SK-N-DZ (cell line): ENCODE measurements at regions not wholly inside any gene's neighbourhood (a gene's known extent, or its start where the extent isn't known, plus 50 kb on each side); places are given as distances from the start of the nearest gene placed in this dataset.
"Not testable (repeated sequence)": the region's sequence is repeated elsewhere in the genome, so short reads cannot be mapped to it uniquely, and the experiment has no call there.

Experiments used
- DNase-seq: peaks from one replicate; pipeline ENCODE4 v3.0.0-alpha.2; 2015; ENCODE audit warnings: low spot score

DNA sequence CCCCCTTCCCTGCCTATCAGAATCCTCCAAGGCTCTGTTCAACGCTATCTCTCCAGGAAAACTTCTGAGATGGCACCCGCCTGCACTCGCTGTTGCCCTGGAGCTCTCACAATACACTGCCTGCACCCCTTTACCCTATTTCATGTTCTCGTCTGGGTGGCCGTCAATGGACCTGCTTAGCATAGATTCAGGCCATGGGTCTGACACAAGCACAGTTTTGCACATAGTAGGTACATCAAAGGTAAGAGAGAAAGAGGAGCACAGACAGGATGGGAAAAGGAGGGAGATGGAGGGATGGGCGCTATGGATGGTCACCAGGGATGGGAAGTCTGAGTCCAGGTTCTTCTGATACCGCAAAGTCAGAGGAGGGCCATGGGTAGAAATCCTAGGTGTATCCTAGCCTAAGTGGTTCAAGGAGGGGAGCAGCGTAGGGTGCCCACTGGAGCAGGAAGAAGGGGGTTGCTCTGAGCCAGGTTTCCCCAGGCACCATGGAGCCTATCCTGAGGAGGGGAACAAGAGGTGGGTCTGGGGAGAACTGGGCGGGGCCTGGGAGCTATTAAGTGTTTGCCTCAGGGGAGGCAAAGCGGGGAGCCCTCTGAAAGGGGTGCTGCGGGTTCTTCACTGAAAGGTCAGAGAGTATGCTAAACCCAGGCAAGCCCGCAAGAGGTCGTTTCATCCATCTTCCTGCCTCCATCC is 89.3 kb downstream of the MRPL14 start:
- no peak for DNase-seq

DNA sequence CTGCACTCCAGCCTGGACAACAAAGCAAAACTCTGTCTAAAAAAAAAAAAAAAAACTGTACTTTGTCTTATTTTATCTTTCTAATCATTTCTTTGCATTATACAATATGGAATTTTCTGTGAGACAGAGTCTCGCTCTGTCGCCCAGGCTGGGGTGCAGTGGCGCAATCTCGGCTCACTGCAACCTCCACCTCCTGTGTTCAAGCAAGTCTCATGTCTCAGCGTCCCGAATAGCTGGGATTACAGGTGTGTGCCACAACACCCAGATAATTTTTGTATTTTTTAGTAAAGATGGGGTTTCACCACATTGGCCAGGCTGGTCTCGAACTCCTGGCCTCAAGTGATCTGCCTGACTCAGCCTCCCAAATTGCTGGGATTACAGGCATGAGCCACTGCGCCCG is 90.0 kb downstream of the MRPL14 start:
- DNase-seq = not testable (repeated sequence)

DNA sequence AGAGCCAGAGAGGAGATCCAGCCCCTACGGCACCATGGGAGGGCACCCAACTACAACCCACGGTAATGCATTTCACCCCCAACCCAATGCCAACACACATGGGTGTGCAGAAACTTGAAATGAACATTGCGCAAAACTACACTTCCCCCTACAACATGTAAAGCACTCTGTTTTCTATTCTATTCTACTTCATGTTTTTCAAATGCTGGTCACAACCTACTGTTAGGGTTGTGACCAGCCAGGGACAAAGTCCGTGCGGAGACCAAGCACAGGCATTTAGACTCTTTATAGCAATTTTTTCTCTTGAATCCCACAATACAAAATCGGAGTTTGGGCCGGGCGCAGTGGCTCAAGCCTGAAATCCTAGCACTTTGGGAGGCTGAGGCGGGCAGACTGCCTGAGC is 90.6 kb downstream of the MRPL14 start:
- DNase-seq = no peak

DNA sequence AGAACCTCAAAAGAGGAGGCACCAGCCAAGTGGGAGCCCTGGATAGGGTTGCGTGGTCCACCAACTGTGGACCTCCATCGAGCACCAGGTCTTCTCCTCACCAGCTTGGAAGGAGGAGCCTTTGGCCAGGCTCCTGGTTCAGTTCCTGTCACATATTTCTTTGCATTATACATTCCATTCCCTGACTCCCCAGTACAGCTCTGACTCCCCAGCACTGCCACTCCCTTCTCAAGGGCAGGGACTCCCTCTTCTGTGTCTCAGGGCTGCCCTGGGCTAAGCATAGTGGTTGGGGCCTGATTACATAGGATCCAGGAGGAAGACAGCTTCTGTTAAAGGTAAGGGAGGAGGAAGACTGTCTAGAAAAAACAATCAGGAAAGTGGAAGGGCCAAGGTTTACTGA is 91.1 kb downstream of the MRPL14 start:
- no peak for DNase-seq

DNA sequence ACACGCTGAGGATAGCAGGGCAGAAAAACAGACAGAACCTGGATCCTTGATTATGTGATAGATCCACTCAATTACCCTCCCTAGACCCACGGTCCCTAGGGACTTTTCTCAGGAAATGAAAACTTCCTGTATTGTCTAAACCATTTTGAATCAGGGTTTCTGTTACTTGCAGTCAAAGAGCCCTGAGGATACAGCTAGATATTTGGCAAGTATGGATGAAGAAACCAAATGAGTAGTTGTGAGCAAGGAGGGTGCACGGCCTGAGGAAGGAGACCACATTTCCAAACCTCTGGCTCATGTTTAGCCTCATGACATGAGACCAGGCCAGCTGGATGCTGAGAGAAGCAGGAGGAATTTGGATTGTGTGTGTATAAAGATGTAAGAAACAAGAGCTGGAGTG is 91.6 kb downstream of the MRPL14 start:
- DNase-seq = no peak

DNA sequence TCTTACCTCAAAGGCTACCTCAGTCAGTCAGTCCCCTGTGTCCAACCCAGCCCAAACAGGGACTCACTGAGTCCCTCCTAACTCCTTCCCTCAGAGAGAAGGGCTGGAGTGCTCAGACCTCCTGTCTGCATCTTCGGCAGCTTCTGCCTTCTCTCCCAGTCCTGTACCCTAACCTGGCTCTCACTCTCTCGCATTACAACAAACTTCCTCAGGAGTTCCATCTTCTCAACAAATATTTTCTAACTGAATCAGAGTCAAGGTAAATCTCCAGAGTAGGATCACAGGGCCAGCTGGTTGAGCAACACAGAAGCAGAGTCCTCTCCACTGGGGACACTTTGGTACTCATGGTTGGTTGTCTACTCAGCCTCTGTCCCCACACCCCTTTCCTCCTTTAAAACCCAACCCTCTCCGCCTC is 92.3 kb downstream of the MRPL14 start:
- DNase-seq = no peak

DNA sequence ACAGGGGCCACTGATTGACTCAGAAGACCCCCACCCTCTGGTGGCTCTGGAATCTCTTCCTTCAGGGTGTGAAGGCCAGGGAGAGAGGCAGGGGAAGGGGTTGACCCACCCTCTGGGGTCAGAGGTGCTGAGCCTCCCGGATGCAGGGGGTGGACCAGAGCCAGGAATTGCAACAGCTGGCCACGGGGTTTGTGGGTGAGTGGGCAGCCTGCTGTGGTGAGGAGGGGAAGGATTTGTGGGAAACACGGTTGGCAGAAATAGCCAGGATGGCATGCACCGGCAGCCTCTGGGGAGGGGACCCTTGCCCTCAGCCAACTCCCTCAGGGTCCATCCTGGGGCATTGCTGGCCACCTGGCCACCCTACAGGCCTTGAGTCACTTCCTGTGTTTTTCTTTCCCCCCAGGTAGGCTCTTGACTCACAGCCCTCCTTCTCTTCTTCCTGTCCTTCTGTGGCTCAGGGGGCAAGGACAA is 92.8 kb downstream of the MRPL14 start:
- DNase-seq = no peak

DNA sequence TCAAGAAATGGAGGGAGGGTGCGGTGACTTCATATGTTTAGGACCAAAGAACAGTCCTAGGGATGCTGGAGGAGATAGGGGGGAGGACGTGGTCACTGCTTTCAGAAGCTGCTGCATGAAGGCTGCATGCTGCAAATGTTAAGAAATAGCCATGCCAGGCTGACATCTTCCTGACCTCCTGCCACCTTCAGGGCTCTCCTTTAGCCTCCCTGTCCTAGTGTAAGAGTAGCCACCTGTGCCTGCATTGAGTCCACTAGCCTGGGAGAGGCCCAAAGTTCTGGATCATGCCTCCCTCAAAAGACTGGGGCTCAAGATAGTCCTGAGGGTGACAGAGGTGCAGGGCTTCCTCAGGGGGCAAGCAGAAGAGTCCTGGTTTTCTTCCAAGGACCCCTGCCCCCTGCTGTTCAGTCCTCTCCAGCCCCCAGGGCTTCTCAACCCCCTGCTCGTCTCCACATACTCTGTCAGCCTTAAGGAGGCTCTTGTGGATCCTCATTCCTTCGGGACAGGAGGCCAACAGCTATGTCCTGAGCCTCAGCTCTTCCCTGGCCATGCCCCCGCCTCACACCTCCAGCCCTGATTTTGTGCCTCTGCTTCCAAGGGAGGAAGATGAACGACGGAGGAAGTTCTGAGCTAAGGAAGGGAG is 96.3 kb downstream of the MRPL14 start:
- DNase-seq = no peak

DNA sequence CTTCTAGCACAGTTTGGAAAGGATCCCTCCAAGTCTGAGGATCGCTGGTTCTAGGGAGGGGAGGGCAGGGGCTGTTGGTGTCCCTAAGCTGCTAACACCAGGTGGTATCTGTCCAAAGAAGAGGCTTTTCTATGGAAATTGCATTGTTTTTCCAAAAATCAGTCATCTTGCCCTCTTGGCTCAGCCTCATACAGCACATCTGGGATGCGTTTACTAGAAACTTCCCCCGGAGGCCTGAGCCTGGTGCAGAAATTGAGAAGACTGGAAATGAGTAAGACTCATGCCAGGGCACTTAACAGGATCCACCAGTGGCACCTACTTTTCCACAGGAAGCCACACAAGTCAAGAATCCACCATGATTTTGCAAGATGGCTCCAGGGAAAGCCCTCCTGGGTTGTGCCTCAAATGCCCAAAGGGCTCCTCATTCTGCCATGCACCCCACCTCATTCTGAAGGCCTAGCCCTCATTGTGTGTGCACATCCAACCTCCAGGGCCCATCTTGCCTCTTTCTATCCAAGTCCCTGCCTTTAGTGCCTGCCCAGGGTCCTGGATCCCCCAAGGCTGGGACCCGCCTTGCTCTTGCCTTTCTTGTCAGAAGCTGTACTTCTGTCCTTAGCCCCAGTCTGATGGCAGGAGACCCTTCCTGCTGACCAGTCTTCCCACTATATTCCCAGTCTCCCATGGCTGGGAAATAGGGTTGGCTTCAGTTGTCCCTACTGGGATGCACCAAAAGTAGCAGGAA is 97.6 kb downstream of the MRPL14 start:
- DNase-seq = no peak

DNA sequence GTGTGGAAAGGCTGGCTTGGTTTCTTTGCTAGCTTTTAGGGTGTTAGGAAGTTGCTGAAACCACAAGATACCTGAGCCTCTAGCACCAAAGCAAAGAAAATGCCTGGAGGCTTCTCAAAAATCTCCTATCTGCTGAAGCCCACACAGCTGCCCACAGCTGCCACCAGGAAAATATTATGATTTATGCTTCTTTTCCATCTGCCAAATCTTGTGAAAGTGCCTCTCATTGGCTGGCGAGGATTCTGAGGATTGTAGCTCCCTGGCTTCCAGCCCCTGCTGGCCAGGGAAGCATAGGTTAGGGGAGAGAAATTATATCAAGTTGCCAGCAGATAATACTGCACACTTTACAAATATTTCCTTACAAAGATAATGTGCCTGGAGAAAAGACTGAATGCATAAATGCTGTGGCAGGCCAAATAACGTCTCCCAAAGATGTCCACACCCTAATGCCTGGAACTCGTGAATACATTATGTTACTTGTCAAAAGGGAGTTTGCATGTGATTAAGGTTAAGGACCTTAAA is 98.4 kb downstream of the MRPL14 start:
- no peak for DNase-seq

DNA sequence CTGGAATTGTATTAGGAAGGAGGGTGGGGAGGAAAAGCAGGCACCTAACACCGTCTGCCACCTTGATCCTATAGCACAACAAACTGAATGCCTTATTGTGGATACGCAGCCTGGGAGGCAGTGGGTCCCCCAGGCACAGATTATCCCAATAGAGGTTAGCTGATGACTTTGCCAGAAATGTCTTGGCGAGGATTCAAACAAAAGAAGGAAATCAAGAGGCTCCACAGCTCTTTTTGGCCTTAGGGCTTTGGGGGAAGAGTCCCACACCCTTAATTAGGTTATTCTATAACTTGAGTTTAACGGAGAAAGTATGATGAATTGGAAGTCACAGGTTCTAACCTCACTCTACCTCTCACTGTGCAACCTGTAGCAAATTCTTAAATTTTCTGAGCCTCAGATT is 102.0 kb downstream of the MRPL14 start:
- DNase-seq = no peak

DNA sequence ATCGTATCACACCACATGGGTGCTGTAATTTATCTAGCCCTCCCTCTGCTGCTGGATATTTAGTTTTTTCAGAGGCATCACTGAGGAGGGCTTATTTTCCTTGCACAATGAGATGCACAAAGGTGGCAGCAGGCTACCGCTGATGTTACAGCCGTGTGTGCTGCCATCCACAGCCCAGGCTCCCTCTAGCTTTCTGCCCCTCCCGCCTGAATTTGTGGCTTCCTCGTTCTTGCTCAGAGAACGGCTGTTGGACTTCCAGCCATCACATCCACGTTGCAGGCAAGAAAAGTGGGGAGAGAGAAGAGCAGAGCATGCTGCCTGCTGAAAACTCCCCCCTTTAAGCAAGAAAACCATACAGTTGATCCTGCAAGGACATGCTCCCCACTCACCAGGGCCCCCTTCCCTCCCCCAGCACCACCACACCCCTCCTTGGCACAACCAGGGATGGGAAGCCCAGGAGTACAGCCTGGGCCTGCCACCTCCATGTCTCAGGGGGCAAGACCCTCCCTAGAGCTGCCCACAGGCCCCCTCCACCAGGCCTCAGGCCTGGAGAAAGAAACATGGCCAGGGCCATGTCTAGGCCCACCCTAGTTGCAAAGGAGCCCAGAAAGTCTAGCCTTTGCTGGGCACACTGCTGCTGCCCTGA is 102.6 kb downstream of the MRPL14 start:
- no peak for DNase-seq

DNA sequence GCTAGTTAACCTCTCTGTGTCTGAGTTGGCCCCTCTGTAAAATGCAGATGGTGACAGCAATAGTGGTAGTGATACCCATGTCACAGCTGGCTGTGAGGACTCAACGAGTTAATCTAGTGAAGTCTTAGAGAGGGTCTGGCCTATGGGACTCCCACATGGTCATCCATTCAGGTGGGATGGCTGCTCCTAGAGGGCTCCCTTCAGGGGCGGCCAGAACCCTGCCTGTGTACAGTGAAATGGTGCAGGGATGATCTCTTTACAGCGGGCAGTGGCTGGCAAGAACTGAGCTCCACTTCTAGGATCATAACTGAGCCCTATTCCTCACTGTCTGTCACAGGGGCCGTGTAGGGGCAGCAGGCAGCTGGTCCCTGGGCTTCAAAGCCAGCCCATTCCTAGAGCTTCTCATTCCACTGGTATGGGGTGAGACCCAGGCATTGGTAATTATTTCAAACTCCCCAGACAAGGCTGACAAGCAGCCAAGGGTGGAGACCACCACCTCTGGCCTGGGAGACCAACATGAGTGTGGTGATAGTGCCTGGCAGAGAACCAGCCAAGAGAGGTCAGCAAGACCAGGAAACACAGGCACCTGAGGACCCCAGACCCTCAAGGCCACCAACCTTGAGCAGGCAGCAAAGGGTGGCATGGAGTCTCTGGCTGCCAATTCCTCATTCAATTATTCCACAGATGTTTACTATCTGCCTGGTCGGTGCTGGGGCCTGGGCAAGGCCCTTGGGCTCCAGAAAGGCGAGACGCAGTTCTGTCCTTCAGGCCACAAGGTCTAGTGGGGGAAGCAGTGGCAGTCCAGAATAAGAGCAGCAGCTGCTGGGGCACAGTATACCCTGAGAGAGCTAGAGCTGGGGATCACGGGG is 103.4 kb downstream of the MRPL14 start:
- no peak for DNase-seq

DNA sequence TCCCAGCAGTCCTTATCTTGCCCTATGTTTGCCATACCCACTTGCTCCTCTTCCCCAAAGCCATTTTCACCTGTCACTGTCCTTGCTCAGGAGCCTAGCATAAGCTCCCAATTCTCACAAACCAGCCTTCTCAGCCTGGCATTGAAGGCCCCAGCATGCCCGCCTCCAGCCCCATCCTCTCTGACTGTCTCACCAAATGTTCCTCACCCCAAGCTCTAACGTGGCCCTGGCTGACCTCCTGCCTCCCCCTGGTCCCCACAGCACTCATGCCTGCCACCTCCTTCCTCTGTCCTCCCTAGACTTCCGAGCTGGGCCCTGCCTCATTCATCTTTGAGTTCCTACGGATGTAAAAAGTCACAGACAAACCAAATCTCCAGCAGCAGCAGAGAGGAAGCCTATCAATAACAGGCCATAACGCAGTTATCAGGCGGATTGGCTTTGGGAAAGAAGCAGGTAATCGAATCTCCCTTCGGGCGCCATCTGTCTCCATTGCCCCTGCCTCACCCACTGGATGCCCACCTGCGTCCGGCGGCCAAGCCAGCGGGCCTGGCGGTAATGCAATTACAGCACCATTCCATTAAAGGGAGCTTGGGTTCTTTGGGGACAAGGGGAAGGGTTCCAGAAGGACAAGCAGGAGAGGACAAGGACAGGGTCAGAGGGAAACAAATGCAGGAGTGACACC is 104.4 kb downstream of the MRPL14 start:
- DNase-seq = no peak

DNA sequence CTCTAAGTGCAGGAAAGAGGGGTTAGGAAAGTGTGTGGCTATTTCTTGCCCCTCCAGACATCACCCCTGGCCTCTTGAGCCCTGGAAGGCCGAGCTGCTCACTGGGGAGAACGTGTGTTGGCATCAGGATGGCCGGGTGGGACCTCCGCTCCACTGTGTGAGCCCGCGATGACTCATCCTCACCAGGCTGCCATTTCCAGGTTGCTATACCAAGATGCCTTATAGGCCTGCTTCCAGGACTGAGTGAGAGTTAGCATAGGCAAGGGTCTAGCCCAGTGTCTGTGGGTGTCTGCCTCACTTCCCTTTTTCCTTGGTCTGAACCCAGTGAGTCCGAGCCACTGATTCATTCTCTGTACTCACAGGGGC is 105.0 kb downstream of the MRPL14 start:
- no peak for DNase-seq

DNA sequence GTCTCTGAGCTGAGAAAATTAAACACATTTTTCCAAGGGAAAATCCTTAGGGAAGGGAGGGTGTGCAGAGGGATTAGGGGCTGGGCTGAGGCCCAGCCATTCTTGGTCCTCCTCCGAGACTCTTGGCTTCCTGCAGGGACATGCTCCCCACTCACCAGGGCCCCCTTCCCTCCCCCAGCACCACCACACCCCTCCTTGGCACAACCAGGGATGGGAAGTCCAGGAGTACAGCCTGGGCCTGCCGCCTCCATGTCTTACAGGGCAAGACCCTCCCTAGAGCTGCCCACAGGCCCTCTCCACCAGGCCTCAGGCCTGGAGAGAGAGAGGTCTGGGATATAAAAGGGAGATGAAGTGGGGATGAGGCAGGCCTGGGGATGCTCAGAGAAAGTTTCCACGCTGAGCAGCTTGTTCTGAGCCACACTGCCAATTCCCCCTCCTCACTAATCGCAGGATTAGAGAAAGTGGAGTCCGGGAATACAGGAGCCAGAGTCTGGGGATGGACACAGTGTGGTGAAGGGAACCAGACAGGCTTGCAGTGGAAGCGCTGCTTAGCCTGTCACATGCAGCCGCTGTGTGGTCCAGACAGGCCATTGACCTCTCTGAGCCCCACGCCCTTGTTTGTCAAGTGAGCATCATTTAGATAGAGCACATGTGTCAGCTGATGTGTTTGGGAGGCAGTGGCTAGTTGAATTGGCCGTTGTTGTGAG is 105.5 kb downstream of the MRPL14 start:
- DNase-seq = no peak

DNA sequence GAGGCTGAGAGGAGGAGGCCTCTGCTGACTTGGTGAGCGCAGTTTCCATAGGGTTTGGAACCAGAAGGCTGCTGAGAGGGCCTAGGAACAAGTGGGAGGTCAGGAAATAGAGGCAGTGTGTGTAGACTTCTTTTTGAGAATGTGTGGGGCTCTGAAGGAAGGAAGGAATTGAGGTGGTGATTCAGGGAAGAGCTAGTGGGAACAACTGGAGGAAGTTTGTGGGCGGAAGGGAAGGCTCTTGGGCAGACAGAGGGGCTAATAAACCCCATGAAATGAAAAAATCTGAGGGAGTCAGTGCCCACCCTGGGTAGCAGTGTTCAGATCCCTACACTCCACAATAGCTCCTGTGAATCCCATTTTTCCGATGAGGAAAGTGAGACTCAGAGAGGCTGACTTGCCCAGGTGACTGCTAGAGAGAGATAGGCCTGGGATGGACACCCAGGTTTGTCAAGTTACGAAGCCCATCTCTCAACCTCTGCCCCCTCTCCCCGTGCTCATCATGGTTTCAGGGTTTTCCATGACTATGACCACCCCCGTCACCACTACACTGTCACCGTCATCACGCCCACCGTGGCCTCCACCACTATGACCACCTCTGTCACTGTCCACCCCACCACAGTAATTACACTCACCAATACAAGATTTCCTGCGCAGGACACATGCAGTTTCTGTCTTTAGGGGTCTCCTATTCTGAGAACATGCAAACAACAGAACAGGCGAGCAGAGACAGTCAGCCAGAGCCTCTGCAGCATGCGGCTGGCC is 106.4 kb downstream of the MRPL14 start:
- no peak for DNase-seq

DNA sequence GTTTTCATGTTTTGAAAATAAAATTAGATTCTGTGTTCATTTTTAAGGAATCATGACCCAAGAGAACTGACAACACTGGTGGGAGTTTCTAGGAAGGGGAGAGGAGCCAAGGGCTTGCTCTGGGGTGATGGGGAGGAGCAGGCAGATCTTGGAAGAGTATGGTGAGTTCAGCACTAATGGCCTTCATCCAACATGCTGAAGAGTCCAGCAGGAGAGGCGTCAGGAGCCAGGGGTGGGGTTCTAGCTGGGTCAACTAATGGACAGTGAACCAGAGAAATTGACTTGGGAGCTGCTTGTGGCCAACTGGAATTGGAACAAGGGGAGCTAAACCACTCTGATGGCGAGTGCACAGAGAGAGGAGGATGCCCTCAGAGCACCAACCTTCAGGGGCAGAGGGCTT is 107.1 kb downstream of the MRPL14 start:
- no peak for DNase-seq

DNA sequence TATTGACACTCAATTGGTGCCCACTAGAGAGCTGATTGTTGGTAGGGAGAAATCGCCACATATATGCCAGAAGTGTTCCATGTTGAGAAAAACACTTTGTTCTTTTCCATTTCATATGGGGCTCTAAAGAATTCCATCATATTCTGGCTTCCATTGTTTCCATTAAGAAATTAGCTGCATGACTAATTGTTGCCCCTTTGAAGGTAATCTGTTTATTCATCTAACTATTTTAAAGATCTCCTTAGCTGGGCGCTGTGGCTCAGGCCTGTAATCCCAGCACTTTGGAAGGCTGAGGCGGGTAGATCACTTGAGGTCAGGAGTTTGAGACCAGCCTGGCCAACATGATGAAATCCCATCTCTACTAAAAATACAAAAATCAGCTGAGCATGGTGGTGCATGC is 109.9 kb downstream of the MRPL14 start:
- DNase-seq = not testable (repeated sequence)
